ENCODE measurements at regions not wholly inside any gene's neighbourhood (a gene's known extent, or its start where the extent isn't known, plus 50 kb on each side); places are given as distances from the start of the nearest gene placed in this dataset.
"Not testable (repeated sequence)": the region's sequence is repeated elsewhere in the genome, so short reads cannot be mapped to it uniquely, and the experiment has no call there.

GRCh38 chr5:71922584-71923106 is 184.6 kb upstream of the MAP1B start:
- Histone ChIP-seq H3K4me3 (ENCODE audit: low read length) (no peak overlapping the region), H3K27ac (ENCODE audit: low read length) (no peak overlapping the region), H3K36me3 (ENCODE audit: insufficient read depth, low read depth, low read length) (no peaks in the 10 kb centered on the region), H3K27me3 (ENCODE audit: insufficient read depth, low read length) (no peaks in the 10 kb centered on the region), H3K9ac (ENCODE audit: low read depth, low read length) (no peak overlapping the region), H3K4me1 (ENCODE audit: insufficient read depth, low read length) (peaks cover 6% of the 10 kb centered on the region), H3K9me3 (ENCODE audit: insufficient read depth, low read depth, low read length) (no peaks in the 10 kb centered on the region)

DNA sequence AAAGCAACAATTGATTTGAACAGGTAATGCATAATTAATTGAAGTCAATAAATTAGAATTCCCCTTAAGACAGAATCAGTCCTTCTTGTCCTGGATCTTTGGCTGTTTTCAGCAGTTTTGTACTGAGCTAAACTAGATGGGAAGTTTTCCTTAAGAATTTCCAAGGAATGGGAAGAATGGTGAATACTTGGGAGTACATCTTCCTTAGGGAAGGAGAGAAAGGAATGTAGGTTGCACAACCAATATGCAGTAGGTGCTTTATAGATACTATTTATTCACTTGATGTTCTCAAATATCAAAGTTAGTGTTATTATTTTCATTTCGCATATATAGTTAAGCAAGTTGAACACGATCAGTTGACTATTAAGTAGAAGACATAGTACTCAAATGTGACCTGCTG is 183.5 kb upstream of the MAP1B start:
- no peaks in the 10 kb centered on the region for H3K27me3 ChIP-seq (ENCODE audit: insufficient read depth, low read length)
- H3K4me3 ChIP-seq (ENCODE audit: low read length), result no peak overlapping the region
- H3K36me3 ChIP-seq (ENCODE audit: insufficient read depth, low read depth, low read length), result no peaks in the 10 kb centered on the region
- no peaks in the 10 kb centered on the region for H3K9me3 ChIP-seq (ENCODE audit: insufficient read depth, low read depth, low read length)
- H3K4me1 ChIP-seq (ENCODE audit: insufficient read depth, low read length), result peaks cover 6% of the 10 kb centered on the region
- H3K27ac ChIP-seq (ENCODE audit: low read length), result no peak overlapping the region
- no peak overlapping the region for H3K9ac ChIP-seq (ENCODE audit: low read depth, low read length)

GRCh38 chr5:71924325-71924724 is 182.9 kb upstream of the MAP1B start:
- Histone ChIP-seq H3K4me3 (ENCODE audit: low read length) (no peak overlapping the region), H3K36me3 (ENCODE audit: insufficient read depth, low read depth, low read length) (no peaks in the 10 kb centered on the region), H3K9me3 (ENCODE audit: insufficient read depth, low read depth, low read length) (no peaks in the 10 kb centered on the region), H3K4me1 (ENCODE audit: insufficient read depth, low read length) (peaks cover 9% of the 10 kb centered on the region), H3K9ac (ENCODE audit: low read depth, low read length) (no peak overlapping the region), H3K27me3 (ENCODE audit: insufficient read depth, low read length) (no peaks in the 10 kb centered on the region), H3K27ac (ENCODE audit: low read length) (no peak overlapping the region)

DNA sequence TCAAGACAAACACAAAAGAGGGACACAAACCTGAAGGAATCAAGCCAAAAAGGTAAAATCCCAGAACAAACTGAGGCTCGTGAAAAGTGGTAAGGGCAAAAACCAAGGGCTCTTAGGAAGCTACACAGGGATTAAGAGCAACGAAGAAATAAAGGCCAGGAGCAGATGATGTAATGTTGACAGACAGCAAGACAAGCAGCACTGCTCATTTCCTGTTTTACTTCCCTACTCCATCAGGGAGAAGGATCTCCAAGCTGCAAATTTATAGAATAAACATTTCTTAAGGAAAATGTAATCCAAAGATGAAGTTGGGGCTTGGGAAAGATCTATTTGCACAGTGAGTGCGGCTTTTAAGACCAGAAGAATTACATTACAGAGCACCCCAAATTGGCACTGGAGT is 182.3 kb upstream of the MAP1B start:
- H3K9me3 ChIP-seq (ENCODE audit: insufficient read depth, low read depth, low read length), result no peaks in the 10 kb centered on the region
- H3K27me3 ChIP-seq (ENCODE audit: insufficient read depth, low read length), result no peaks in the 10 kb centered on the region
- no peak overlapping the region for H3K4me3 ChIP-seq (ENCODE audit: low read length)
- no peak overlapping the region for H3K27ac ChIP-seq (ENCODE audit: low read length)
- H3K9ac ChIP-seq (ENCODE audit: low read depth, low read length), result no peak overlapping the region
- H3K4me1 ChIP-seq (ENCODE audit: insufficient read depth, low read length), result peaks cover 11% of the 10 kb centered on the region
- H3K36me3 ChIP-seq (ENCODE audit: insufficient read depth, low read depth, low read length), result no peaks in the 10 kb centered on the region

- H3K9ac ChIP-seq (ENCODE audit: low read depth, low read length), result no peak overlapping the region
- H3K27me3 ChIP-seq (ENCODE audit: insufficient read depth, low read length), result no peaks in the 10 kb centered on the region
- no peak overlapping the region for H3K27ac ChIP-seq (ENCODE audit: low read length)
- H3K36me3 ChIP-seq (ENCODE audit: insufficient read depth, low read depth, low read length), result no peaks in the 10 kb centered on the region
- peaks cover 11% of the 10 kb centered on the region for H3K4me1 ChIP-seq (ENCODE audit: insufficient read depth, low read length)
- H3K9me3 ChIP-seq (ENCODE audit: insufficient read depth, low read depth, low read length), result no peaks in the 10 kb centered on the region
- no peak overlapping the region for H3K4me3 ChIP-seq (ENCODE audit: low read length)
These were observed 181.6 kb upstream of the MAP1B start for GRCh38 chr5:71925608-71926091.

GRCh38 chr5:71929003-71929402 is 178.3 kb upstream of the MAP1B start:
- Histone ChIP-seq H3K4me1 (ENCODE audit: insufficient read depth, low read length) (0 out of 2 replicates have a peak, but pooled peaks cover 5% of the 10 kb centered on the region), H3K9ac (ENCODE audit: low read depth, low read length) (no peak overlapping the region), H3K9me3 (ENCODE audit: insufficient read depth, low read depth, low read length) (no peaks in the 10 kb centered on the region), H3K4me3 (ENCODE audit: low read length) (no peak overlapping the region), H3K36me3 (ENCODE audit: insufficient read depth, low read depth, low read length) (no peaks in the 10 kb centered on the region), H3K27ac (ENCODE audit: low read length) (no peak overlapping the region), H3K27me3 (ENCODE audit: insufficient read depth, low read length) (no peaks in the 10 kb centered on the region)

DNA sequence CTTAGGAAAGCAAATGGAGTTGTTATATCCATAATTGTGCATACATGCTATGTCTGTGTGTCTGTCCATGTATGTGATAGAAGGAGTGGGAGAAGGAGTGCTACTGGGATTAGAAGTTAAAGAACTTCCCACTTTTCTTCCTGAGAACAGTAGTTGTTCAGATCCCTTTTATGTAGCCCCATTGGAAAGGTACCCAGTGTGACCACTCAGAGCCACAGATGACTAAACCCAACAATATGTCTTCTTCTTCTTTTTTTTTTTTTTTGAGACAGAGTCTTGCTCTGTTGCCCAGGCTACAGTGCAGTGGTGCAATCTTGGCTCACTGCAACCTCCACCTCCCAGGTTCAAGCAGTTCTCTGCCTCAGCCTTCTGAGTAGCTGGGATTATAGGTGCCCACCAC is 176.7 kb upstream of the MAP1B start:
- H3K9ac ChIP-seq (ENCODE audit: low read depth, low read length); H3K4me3 ChIP-seq (ENCODE audit: low read length); H3K36me3 ChIP-seq (ENCODE audit: insufficient read depth, low read depth, low read length); H3K9me3 ChIP-seq (ENCODE audit: insufficient read depth, low read depth, low read length); H3K27me3 ChIP-seq (ENCODE audit: insufficient read depth, low read length); H3K4me1 ChIP-seq (ENCODE audit: insufficient read depth, low read length); H3K27ac ChIP-seq (ENCODE audit: low read length): not testable (repeated sequence)

- H3K36me3 ChIP-seq (ENCODE audit: insufficient read depth, low read depth, low read length), result no peaks in the 10 kb centered on the region
- no peaks in the 10 kb centered on the region for H3K27me3 ChIP-seq (ENCODE audit: insufficient read depth, low read length)
- no peak overlapping the region for H3K4me3 ChIP-seq (ENCODE audit: low read length)
- H3K9me3 ChIP-seq (ENCODE audit: insufficient read depth, low read depth, low read length), result no peaks in the 10 kb centered on the region
- H3K9ac ChIP-seq (ENCODE audit: low read depth, low read length), result no peak overlapping the region
- H3K27ac ChIP-seq (ENCODE audit: low read length), result no peak overlapping the region
- 0 out of 2 replicates have a peak, but pooled peaks cover 5% of the 10 kb centered on the region for H3K4me1 ChIP-seq (ENCODE audit: insufficient read depth, low read length)
These were observed 175.1 kb upstream of the MAP1B start for GRCh38 chr5:71932131-71932654.

GRCh38 chr5:71932655-71933338 is 174.5 kb upstream of the MAP1B start:
- no peak overlapping the region for H3K27ac ChIP-seq (ENCODE audit: low read length)

GRCh38 chr5:71934322-71934721 is 173.0 kb upstream of the MAP1B start:
- no peak overlapping the region for H3K4me3 ChIP-seq (ENCODE audit: low read length)
- H3K9me3 ChIP-seq (ENCODE audit: insufficient read depth, low read depth, low read length), result no peaks in the 10 kb centered on the region
- H3K4me1 ChIP-seq (ENCODE audit: insufficient read depth, low read length), result peaks cover 16% of the 10 kb centered on the region; the same call in 1 of the 2 replicates
- H3K27ac ChIP-seq (ENCODE audit: low read length), result no peak overlapping the region
- no peaks in the 10 kb centered on the region for H3K27me3 ChIP-seq (ENCODE audit: insufficient read depth, low read length)
- no peak overlapping the region for H3K9ac ChIP-seq (ENCODE audit: low read depth, low read length)
- H3K36me3 ChIP-seq (ENCODE audit: insufficient read depth, low read depth, low read length), result no peaks in the 10 kb centered on the region

More at GRCh38 chr5:71932655-71933338, 174.5 kb upstream of the MAP1B start:
- H3K27me3 ChIP-seq (ENCODE audit: insufficient read depth, low read length), result no peaks in the 10 kb centered on the region
- no peaks in the 10 kb centered on the region for H3K9me3 ChIP-seq (ENCODE audit: insufficient read depth, low read depth, low read length)
- H3K4me1 ChIP-seq (ENCODE audit: insufficient read depth, low read length), result peaks cover 6% of the 10 kb centered on the region; the same call in 1 of the 2 replicates
- no peak overlapping the region for H3K4me3 ChIP-seq (ENCODE audit: low read length)
- no peak overlapping the region for H3K9ac ChIP-seq (ENCODE audit: low read depth, low read length)
- H3K36me3 ChIP-seq (ENCODE audit: insufficient read depth, low read depth, low read length), result no peaks in the 10 kb centered on the region

- no peak overlapping the region for H3K9ac ChIP-seq (ENCODE audit: low read depth, low read length)
These were observed 169.2 kb upstream of the MAP1B start for GRCh38 chr5:71937921-71938698.

More at GRCh38 chr5:71937921-71938698, 169.2 kb upstream of the MAP1B start:
- Histone ChIP-seq H3K9me3 (ENCODE audit: insufficient read depth, low read depth, low read length) (peaks cover 3% of the 10 kb centered on the region; the same call in 1 of the 2 replicates), H3K4me1 (ENCODE audit: insufficient read depth, low read length) (peaks cover 17% of the 10 kb centered on the region; the same call in 1 of the 2 replicates), H3K4me3 (ENCODE audit: low read length) (no peak overlapping the region), H3K36me3 (ENCODE audit: insufficient read depth, low read depth, low read length) (no peaks in the 10 kb centered on the region), H3K27me3 (ENCODE audit: insufficient read depth, low read length) (no peaks in the 10 kb centered on the region), H3K27ac (ENCODE audit: low read length) (no peak overlapping the region)

All from iPS-20b (cell line).